GM19467 (cell line): ENCODE measurements at regions not wholly inside any gene's neighbourhood (a gene's known extent, or its start where the extent isn't known, plus 50 kb on each side); places are given as distances from the start of the nearest gene placed in this dataset.
"Not testable (repeated sequence)": the region's sequence is repeated elsewhere in the genome, so short reads cannot be mapped to it uniquely, and the experiment has no call there.

Source experiments
- ATAC-seq: cut with Tn5 transposase; IDR thresholded peaks from one replicate; pipeline ENCODE4 v1.9.1; 2021; ENCODE audit warnings: mild to moderate bottlenecking, moderate library complexity; ENCODE audit not compliant: unreplicated experiment

DNA sequence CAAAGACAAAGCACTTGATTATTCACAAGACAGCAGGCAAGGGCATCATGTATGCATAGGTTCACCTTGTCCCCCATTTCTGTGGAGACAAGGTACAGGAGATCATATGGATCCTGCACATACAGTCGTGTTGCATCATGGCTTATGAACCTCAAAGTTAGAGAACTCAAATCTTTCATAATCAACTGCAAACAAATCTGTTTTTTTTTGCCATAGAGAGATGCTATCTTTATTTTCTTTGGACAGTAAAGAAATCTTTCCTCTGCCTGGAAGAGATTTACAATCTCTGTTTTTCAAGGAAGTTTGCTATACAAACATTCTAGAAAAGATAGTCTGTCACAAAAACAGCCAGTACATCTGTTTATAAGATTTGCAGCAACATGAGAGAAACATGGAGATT, 578.8 kb downstream of the ANKRD50 start:
- ATAC-seq, result no peak

DNA sequence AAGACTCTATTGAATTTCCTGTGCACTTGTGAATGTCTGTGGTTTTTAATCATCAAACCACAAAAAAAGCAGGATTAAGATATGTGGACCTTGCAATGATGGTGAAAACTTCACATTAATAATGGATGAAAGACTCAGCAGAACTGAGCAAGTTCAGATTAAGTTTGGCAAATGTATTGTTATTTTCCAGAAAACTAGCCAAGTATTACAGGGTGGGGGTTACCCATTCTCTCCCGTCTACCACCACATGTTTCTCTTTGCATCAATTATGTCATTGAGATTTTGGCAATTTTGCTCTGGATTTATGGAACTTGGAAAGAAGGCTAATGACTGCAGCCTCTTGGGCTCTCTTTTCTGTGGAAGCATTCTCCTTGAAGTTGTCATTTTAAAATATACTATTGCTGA, 577.1 kb downstream of the ANKRD50 start:
- no peak for ATAC-seq

DNA sequence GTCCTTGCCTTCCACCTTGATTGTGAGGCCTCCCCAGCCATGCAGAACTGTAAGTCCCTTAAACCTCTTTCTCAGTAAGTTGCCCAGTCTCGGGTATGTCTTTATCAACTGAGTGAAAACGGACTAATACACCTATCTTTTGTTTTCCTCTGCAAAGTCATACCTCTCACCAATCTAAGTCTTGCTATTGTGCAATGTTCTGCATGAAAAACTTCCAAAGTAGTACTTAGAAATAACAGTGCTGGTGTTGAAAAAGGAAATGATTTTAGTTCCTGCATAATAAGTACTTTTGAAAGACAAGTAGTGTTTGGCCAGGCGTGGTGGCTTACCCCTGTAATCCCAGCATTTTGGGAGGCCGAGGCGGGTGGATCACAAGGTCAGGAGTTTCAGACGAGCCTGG, 573.5 kb downstream of the ANKRD50 start:
- ATAC-seq, result no peak

DNA sequence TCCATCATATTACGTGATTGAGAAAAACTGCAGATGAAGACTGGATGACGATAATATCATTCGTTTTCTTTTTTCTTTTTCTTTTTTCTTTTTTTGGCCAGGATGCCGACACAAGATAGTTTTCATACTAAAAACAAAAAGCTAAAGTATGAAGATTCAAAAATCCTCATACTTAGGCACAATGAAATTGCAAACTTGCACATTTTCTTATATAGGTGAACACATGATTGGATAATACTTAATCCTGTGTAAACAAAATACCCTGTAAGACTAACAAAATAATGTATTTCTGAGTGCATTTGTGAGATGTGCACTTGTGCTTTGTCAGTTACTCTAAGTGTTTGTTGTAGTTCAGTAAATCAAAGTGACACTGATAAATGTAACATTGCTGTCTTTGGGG, 568.9 kb downstream of the ANKRD50 start:
- no peak for ATAC-seq

DNA sequence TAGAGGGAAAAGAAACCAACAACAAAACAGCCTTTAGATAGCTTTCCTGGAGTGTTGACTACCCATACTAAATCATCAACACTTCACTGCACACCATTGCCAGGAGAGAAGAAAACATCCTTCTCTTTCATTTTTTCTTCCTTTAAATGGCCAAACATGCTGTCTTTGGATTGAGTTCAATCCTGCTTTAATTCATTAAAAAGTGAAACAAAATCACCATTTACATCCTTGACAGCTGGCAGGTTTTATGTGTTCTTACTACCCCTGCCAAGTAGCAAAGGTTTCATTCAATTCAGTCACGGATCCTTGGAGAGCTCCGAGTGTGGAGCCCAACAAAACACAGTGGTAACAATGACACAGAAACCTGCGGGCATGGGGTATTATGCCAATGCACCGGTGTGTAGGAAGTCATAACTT, 568.3 kb downstream of the ANKRD50 start:
- no peak for ATAC-seq

DNA sequence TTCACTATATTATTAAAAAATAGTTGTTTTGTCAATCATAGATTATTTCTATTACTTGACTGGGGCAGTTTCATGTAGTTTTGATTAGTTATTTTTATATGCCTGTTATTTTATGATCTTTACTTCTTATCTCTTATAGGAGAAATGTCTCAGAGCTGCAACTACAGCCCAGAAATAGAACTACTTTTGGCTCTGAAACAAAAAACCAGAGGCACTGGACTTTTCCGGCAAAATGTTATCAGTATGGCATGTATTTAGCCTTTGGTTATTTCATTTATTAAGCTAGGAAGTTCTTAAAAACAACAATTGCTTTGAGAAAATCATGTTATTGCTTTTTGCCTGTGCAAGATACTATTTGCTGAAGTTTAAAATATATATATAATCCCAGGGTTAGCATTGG, 566.5 kb downstream of the ANKRD50 start:
- ATAC-seq, result no peak

DNA sequence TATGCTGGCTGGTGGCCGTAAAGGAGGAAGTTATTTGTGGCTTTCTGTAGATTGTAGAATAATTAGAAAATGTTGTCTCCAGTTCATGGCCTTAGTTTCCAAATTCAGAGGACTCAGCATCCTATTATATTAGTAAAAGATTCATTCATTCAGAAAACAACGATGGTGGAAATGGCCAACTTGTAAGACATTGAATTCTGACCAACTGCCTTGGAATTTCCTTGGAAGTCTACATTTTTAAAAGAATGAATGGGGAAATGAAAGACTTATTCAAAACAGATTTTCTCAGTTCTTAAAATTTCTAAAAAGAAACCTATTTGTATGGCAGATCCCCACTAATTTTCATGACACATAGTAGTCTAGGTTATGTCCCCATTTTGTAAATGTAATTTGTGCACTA, 561.5 kb downstream of the ANKRD50 start:
- ATAC-seq, result no peak

DNA sequence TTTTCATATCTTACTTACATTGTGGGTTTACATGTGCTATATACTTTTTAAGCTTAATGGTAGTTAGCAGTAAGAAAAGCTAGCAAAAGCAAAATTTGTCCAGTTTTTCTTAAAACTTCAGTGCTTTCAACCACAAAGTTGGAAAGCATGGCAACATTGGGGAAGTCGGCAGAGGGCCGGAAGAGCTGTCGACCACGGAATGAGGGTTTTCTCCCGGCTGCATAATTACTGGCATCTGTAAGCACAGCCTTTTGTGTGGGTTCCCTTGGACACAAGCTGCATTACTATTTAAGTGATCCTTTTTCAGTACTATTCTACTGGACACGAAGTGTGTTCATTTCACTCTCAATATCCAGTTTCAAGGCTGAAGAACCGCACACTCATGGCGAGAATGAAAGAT, 560.4 kb downstream of the ANKRD50 start:
- no peak for ATAC-seq

DNA sequence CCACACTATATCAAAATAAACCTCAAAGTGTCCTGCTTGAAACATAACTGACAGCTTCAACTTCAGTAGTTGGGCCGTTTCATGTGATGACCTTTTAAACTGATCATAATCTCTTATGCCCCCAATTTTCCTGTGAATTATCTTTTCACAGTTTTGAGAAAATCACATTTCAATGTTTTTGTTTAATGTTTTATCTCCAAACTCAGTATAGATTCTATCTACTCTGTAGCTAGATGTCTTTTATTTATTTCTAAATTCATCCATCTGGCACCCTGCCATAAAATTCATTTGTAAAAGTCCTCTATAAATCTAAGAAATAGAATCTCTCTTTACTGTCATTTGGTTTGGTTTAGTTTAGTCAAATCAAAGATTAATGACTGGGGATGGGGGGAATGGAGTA, 557.3 kb downstream of the ANKRD50 start:
- ATAC-seq, result no peak

DNA sequence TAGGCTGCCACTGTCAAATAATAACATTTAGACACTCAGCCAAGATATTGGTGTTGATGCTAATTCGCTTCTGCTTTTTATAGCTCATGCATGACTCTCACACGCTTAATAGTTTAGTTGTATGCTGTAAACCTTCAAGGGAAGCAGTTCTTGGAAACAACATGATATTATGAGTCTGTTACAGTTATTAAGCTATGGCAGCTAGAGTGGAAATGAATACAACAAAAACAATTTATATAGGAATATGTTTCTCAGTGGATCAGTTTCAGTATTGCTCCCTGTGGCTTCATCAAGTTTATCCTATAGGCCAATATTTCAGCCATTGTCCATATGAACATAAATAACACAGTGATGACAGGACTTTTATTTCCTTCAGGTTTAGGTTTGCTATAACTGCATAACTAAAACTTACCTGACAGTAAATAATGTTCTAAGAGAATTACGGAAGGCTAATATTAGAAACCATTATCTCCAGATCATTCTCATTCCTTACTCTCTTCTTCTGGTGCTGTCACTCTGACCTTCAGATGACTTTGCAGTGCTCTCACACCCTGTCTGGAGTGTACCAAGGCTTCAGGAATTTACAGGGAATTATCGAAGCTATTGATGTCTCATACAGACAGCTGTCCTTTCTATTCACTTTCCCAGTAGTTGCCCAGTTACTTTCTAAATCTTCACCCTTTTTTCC, 555.0 kb downstream of the ANKRD50 start:
- ATAC-seq, result no peak

DNA sequence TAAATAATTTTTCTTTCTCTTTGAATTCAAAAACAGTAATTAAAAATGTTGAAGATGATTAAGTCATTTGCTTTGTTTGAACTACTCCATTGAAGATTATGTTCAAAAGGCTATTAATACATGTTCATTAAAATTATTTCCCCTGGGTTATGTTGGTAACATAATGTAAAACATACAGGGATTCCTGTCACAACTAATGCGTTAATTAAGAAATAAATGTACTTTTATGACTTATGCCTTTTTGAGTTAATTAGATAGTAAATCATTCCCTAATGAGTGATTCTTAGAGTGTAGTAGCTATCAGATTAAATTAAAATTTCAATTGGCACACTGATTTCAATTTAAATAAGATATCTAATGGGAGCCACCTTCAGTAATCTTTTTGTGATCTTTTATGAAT, 549.1 kb downstream of the ANKRD50 start:
- no peak for ATAC-seq

DNA sequence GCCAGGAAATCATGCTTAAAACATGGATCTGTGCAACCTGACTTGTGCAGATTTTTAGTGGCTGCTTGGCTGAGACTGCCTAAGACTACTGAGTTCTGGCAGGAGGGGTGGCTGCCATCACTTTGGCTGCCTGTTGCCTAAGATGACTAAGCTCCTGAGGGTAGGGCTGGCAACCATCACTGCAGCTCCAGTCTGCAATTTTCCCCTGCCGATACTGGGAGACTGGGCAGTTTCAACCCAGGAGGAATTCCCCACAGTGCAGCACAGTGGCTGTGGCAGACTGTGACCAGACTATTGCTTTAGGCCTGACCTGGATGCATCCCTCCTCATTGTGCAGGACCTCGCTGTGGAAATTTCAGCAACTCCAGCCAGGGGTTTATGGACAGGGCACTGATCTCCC, 544.9 kb downstream of the ANKRD50 start:
- no peak for ATAC-seq

DNA sequence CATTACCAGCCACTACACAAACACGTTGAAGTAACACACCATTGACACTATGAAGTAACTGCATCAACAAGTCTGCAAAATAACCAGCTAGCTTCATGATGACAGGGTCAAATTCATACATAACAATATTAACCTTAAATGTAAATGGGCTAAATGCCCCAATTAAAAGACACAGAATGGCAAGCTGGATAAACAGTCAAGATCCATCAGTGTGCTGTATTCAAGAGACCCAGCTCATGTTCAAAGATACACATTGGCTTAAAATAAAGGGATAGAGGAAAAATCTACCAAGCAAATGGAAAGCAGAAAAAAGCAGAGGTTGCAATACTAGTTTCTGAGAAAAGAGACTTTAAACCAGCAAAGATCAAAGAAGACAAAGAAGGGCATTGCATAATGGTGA, 543.0 kb downstream of the ANKRD50 start:
- not testable (repeated sequence) for ATAC-seq

DNA sequence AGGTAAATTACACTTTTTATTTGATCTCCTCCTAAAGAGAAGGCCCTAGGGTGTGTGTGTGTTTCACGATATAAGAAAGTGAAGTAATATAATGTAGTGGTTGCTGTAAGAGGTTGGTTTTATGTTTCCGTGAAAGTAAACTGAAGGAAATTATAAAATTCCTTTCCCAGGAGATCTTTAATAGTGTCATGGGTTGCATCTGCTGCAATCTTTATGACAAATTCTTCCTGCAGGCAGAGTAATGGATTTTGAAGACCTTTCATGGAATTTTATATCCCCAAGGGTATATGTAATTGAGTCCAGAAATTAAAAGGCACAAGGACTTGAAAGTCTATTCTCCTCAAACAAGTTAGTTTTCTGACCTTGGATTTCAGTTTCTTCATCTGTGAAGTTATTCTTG, 538.6 kb downstream of the ANKRD50 start:
- no peak for ATAC-seq

DNA sequence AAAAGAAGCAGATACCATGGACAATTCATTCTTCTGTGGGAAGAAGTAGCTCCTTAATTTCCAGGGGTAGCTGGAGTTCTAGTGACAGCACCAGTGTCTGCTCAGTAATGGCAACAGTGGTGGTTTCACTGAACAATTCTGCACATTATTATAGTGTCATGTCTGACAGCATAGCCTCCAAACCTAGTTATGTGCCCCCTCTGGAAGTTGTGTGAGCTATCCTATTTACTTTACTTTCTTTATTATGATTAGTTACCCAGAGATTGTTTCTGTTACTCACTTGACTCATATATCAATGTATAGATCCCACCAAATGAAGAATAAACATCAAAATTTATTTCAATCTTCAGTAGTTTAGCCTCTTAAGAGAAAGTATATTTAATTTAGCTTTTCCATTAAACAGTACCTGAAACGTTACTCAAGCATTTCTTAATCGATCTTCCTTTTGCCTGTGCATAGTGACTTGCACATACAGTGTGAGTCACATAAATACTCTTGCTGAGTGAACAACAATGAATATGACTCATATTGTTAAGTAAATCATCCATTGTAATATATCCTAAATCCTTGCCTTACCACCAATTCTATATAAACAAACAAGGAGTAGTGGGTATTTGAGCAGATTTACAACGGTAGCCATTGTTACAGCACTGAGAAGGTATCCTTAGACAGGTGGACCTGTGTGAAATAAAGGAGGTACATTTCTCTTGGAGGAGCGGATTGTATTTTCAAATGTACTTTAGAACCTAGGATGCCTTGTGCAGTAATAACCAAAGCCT, 534.7 kb downstream of the ANKRD50 start:
- ATAC-seq, result no peak

DNA sequence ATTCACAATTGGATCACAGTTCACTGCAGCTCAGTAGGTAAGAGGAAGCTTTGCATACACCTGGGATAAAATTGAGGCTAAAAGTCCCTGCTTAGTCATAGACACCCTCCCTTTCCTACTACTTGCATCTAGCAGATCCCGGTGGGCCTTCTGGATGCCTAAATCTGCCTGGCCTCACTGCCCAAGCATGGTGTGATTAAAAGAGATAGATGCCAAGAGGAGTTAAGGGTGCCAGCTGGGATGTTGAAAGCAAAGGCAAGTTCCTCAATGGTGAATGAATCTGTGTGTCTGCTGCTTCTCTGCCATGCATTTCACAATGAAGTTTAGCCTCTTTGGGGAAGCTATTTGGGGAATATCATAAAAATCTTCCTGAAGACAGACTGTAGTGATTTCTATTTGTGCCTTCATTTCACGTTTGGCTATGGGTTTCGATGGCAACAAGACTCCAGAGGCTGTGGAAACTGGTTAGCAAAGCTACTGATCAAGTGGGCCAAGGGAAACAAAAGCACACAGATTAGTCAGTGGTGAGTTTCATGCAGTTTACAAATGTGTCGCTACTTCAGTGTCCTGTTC, 534.0 kb downstream of the ANKRD50 start:
- ATAC-seq, result no peak

DNA sequence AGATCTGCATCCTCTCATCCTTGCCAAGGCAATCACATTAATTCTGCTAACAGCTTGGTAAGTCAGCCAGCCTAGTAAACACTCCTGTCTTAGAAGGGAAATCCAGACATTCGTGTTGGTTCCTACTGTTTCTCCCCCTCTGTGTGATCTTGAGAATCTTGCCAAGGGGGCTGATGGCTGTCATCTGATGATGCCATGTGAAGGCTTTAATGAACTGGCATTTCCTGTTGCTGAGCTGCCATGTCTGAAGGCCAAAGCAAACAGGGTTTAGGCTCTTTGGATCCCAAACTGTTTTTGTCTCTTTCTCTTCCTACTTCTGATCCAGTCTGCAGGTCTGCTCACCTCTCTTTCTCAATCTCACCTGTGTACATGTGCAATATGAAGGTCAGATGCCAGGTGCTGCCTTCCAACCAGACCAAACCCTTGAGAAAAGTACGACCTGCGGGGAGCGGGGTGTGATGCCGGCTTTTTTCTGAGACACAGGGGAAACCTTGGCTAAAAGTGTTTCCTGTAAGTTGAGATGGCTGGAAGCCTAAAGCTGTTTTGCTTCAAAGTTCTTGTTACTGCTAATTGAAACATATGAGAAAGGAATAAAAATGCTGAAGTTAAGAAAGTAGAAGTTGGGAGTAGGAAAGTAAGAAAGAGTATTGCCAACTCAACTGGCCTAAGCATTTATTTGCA, 532.9 kb downstream of the ANKRD50 start:
- no peak for ATAC-seq

DNA sequence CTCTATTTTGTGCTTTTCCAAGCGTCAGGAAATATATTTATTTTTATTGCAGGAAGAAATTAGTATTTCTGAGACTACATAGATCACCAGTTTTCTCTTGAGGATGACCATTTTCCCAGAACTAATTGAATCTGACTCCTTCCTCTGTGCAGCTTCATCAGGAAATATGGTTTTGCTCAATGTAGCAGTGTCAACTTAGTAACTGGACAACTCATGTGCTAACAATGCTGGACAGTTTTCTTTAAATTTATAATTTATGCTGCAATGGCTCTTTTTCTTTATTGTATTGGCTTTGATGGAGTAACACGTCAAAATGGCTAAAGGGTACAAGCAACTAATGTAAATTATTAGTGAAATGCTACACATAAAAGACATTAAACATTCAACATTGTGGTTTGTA, 531.5 kb downstream of the ANKRD50 start:
- ATAC-seq, result no peak

DNA sequence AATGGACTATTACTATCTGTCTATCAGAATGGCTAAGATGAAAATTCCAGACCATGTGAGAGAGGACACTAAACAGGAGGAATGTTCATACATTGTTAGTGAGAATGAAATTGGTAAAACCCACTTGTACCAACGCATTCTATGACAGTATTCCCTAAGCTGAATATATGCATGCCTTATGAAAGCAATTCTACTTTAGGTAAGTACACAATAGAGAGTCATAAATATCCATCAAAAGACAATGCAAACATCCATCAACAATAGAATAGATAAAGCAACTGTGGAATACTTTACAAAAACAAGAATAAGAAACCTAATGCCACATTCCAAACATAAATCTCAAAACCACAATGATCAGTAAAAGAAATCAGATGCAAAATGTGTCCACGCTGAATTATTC, 529.3 kb downstream of the ANKRD50 start:
- no peak for ATAC-seq

DNA sequence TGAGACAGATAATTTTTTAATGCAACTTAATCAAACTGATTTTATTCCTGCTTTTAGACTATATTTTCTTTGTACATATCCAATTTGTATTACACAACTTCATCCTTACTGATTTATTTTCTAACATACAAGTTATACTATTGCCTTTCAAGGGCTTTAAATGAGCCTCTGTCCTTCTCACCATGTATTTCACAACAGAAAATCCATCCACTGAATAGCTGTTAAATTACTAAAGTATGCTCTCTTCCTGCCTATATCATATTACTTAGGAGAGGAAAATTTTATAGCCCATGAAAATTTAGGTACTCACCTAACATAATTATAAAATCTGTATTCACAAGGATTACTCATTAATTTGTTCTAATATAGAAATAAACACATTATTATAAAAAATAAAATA, 528.6 kb downstream of the ANKRD50 start:
- no peak for ATAC-seq

DNA sequence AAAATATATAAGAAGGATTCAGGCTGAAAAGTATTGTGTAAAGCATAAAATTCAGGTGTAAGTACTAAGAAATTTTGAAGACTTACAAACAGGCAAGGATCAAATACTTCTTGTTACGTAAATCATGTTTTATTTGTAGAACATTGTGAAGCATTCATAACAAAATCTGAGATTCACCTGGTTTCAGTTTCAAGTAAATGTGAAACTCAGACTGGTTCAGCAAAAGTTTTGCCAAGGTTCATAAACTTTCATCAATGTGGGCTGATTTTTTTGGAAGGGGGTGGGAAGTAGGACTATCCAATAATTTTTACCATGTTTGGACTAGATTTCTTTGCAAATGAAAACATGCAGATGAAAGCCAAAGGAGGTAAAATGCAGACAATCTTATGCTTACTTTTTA, 527.7 kb downstream of the ANKRD50 start:
- ATAC-seq, result no peak

DNA sequence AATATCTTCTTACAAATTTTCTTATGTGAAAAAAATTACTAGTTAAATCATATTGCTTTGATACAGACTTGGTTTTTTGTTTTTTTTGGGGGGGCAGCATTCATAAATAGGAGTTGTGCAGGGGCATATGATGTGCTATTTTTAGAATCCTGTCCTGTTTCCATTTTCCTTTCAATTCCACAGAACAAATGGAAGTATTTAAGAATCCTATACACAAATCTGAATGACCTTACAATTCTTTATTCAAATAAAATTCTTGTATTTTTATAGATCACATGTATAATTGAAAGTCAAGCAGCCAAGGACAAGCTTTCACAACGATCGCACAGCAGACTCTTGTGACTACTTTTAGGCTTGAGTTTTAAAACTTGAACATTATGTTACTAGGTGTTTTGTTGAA, 523.9 kb downstream of the ANKRD50 start:
- no peak for ATAC-seq
